HepG2 (cell line): ENCODE measurements at regions not wholly inside any gene's neighbourhood (a gene's known extent, or its start where the extent isn't known, plus 50 kb on each side); places are given as distances from the start of the nearest gene placed in this dataset.

ENCODE experiments used
- ATAC-seq: fragments of 200-7000 bp; cut with Tn5 transposase; 3 replicates; pipeline ENCODE4 v1.9.1; 2020; ENCODE audit warnings: mild to moderate bottlenecking, moderate library complexity
- BruUV-seq: library from RNA; stranded (reverse); fragments of 400-500 nt; replicated peaks from 2 replicates; lab custom pipeline; 2021; lab: Mats Ljungman, UMichigan
- CTCF ChIA-PET: fragments of 300-600 bp; formaldehyde crosslinking; extraction: SDS; loops from one replicate; lab custom pipeline; 2021; ENCODE audit warnings: low total read pairs, inconsistent platforms, low intra/inter-chr PET ratio; lab: Yijun Ruan, JAX
- POLR2A ChIA-PET: fragments of 350-600 bp; sonication (Branson Sonifier 250); formaldehyde crosslinking; loops from one replicate; lab custom pipeline; 2020; ENCODE audit warnings: antibody characterized with exemption, inconsistent platforms; lab: Yijun Ruan, JAX
- DNase-seq: peaks from one replicate; pipeline ENCODE4 v3.0.0-alpha.2; 2015; ENCODE audit warnings: low spot score
- FAIRE-seq: peaks from 3 replicates; lab custom pipeline; 2011; peaks lifted over from hg19 to GRCh38; lab: Jason Lieb, UNC
- H2AFZ ChIP-seq: one replicate; pipeline ENCODE4 v1.6.1; 2011; ENCODE audit warnings: low read length, inconsistent platforms
- H3K27ac ChIP-seq: fragments of 300-600 bp; 3 replicates; pipeline ENCODE4 v1.8.0; 2011; ENCODE audit warnings: mixed run types, mild to moderate bottlenecking, mixed read lengths, low read length, inconsistent platforms; ENCODE audit not compliant: insufficient read depth; ENCODE audit errors: extremely low read length
- H3K27me3 ChIP-seq, 2 experiments: fragments of 200-600 bp in 1 of 2; 2 replicates in 1 of 2; 3 replicates in 1 of 2; pipeline versions ENCODE4 v1.6.0 to v1.8.0; 2011; ENCODE audit warnings: low read length in 2 of 2, mild to moderate bottlenecking in 2 of 2, moderate library complexity in 2 of 2, inconsistent platforms in 1 of 2; ENCODE audit not compliant: insufficient read depth in 2 of 2, control insufficient read depth in 1 of 2
- H3K36me3 ChIP-seq, 2 experiments: fragments of 200-600 bp in 1 of 2; replicated peaks in 1 of 2; 2 replicates in 1 of 2; 3 replicates in 1 of 2; pipeline versions ENCODE4 v1.5.1 to v1.8.0; 2011; ENCODE audit warnings: low read length in 2 of 2, inconsistent platforms in 1 of 2; ENCODE audit not compliant: insufficient read depth in 2 of 2, control insufficient read depth in 1 of 2
- H3K4me1 ChIP-seq: 2 replicates; pipeline ENCODE4 v1.5.1; 2012; ENCODE audit warnings: low read length, inconsistent platforms; ENCODE audit not compliant: insufficient read depth
- H3K4me2 ChIP-seq: 2 replicates; pipeline ENCODE4 v1.6.0; 2011; ENCODE audit warnings: low read depth, low read length, inconsistent platforms
- H3K4me3 ChIP-seq, 3 experiments: fragments of 200-600 bp in 1 of 3; sonication (generic), shearing (Covaris generic) in 1 of 3; replicated peaks in 1 of 3; 2 replicates each; pipeline ENCODE4 v1.5.1; 2011 to 2016; ENCODE audit warnings: low read length in 3 of 3, inconsistent platforms in 2 of 3, low read depth in 2 of 3, mild to moderate bottlenecking in 2 of 3, control low read depth in 1 of 3, mixed read lengths in 1 of 3; ENCODE audit not compliant: insufficient read depth in 1 of 3
- H3K79me2 ChIP-seq: one replicate; pipeline ENCODE4 v1.6.1; 2011; ENCODE audit warnings: low read length, inconsistent platforms; ENCODE audit not compliant: insufficient read depth
- H3K9ac ChIP-seq: 2 replicates; pipeline ENCODE4 v1.6.0; 2011; ENCODE audit warnings: mild to moderate bottlenecking, low read depth, low read length, inconsistent platforms; ENCODE audit not compliant: insufficient read depth
- H3K9me3 ChIP-seq: 2 replicates; pipeline ENCODE4 v1.5.1; 2012; ENCODE audit warnings: mild to moderate bottlenecking, low read length
- H4K20me1 ChIP-seq: 2 replicates; pipeline ENCODE4 v1.6.0; 2011; ENCODE audit warnings: inconsistent platforms, mild to moderate bottlenecking, low read length, moderate library complexity; ENCODE audit not compliant: insufficient read depth
- JARID2 ChIP-seq: sonication (generic); formaldehyde crosslinking; IDR thresholded peaks from 2 replicates; pipeline ENCODE4 v1.8.1; 2023; ENCODE audit warnings: missing genetic modification reagents, inconsistent platforms; ENCODE audit not compliant: insufficient replicate concordance
- MBNL3 ChIP-seq: fragments of 250-450 bp; sonication (Bioruptor Pico); conservative IDR thresholded peaks from 2 replicates; pipeline ENCODE4 v1.8.0; 2022; ENCODE audit warnings: mild to moderate bottlenecking, inconsistent platforms
- RXRB ChIP-seq: IDR thresholded peaks from 2 replicates; pipeline ENCODE4 v1.6.1; 2016; ENCODE audit warnings: borderline replicate concordance, missing genetic modification reagents, missing compliant biosample characterization
- TCF7L2 ChIP-seq: IDR thresholded peaks from 2 replicates; pipeline ENCODE4 v1.6.1; 2011; ENCODE audit warnings: mild to moderate bottlenecking, low read depth, low read length, moderate library complexity
- THAP7 ChIP-seq: sonication (generic); formaldehyde crosslinking; IDR thresholded peaks from 2 replicates; pipeline ENCODE4 v1.8.1; 2023; ENCODE audit warnings: mild to moderate bottlenecking, missing genetic modification reagents
- THAP9 ChIP-seq: sonication (generic); formaldehyde crosslinking; IDR thresholded peaks from 2 replicates; pipeline ENCODE4; 2020; ENCODE audit warnings: missing genetic modification reagents, mild to moderate bottlenecking, borderline replicate concordance
- YEATS4 ChIP-seq: sonication (generic); formaldehyde crosslinking; IDR thresholded peaks from 2 replicates; pipeline ENCODE4 v1.4.0; 2020; ENCODE audit warnings: missing genetic modification reagents, borderline replicate concordance
- ZBTB1 ChIP-seq: sonication (generic); formaldehyde crosslinking; IDR thresholded peaks from 2 replicates; pipeline ENCODE4 v1.4.0; 2020; ENCODE audit warnings: missing genetic modification reagents, borderline replicate concordance
- ZNF281 ChIP-seq: sonication (generic); formaldehyde crosslinking; IDR thresholded peaks from 2 replicates; pipeline ENCODE4 v1.4.0; 2020; ENCODE audit warnings: missing genetic modification reagents, borderline replicate concordance
- WGBS: methylation state at CpG from one replicate; pipeline ENCODE4 v1.1.6; 2017; ENCODE audit warnings: low lambda C conversion rate; 5-methylcytosine and 5-hydroxymethylcytosine counted together
- in situ Hi-C: cut with HindIII; loops from 2 replicates; pipeline ENCODE4 v1.10.0; 2017; ENCODE audit warnings: low pct_unique_long_range_greater_than_20kb; ENCODE audit not compliant: extremely low pct_ligation_motif_present
- intact Hi-C: fragments of 100-400 bp; cut with micrococcal nuclease; formaldehyde crosslinking; loops from one replicate; pipeline ENCODE4 v1.10.0; 2022; ENCODE audit not compliant: unreplicated experiment

GRCh38 chr4:83178029-83178428, 63.5 kb upstream of the PLAC8 start (continued):
- TF ChIP-seq ZNF281 (CRISPR knock-in tag) (no peak), THAP7 (no peak), YEATS4 (CRISPR knock-in tag) (no peak)
- TF ChIP-seq, all 625 proteins: peak for 0

- H3K9me3 ChIP-seq = no peaks in the 10 kb centered on the region
- no peaks in the 10 kb centered on the region for H3K27me3 ChIP-seq
- H3K4me1 ChIP-seq = peaks cover 5% of the 10 kb centered on the region
- no peak overlapping the region for H3K4me3 ChIP-seq
- no peak overlapping the region for H3K4me2 ChIP-seq
- no peak overlapping the region for H3K27ac ChIP-seq
- DNase-seq = no peak
- ChIA-PET POLR2A (no interaction called here), CTCF (no interaction called here)
- FAIRE-seq = no peak
- intact Hi-C loops (no loop called here), in situ Hi-C loops (no loop called here)
- BruUV-seq = no TSS peak
- no peak overlapping the region for H2AFZ ChIP-seq
- no peaks in the 10 kb centered on the region for H3K79me2 ChIP-seq
- TF ChIP-seq ZBTB1 (CRISPR knock-in tag) = no peak
- TF ChIP-seq THAP9 (CRISPR knock-in tag) = no peak
- no peak for TF ChIP-seq JARID2 (CRISPR knock-in tag)
- TF ChIP-seq MBNL3 = no peak
- no peak for TF ChIP-seq TCF7L2
- TF ChIP-seq RXRB = no peak
- H4K20me1 ChIP-seq = no peaks in the 10 kb centered on the region
- H3K36me3 ChIP-seq = no peaks in the 10 kb centered on the region
- no peak for ATAC-seq
- 0% methylated on average over 1 of the region's 1 CpG for WGBS
- H3K9ac ChIP-seq = no peak overlapping the region
These were observed 62.7 kb upstream of the PLAC8 start for GRCh38 chr4:83177182-83177581.
